ENCODE measurements at regions not wholly inside any gene's neighbourhood (a gene's known extent, or its start where the extent isn't known, plus 50 kb on each side); places are given as distances from the start of the nearest gene placed in this dataset.

DNA sequence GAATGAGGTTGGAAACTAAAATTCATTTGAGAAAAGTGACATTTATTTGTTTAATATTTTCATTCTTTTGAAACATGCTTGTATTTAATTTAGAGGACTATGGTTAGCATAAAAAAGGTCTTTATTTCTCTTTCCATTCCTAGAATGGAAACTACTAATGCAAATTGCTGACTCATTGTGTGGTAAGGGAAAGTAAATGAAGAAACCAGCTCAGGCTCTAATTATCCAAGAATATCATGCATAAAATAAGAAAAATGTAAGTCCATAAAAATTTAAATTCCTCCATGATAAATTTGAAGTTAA is 777.0 kb upstream of the SLITRK1 start:
- Histone ChIP-seq H3K4me3 (ENCODE audit: low read length in 2 of 2) (no peak overlapping the region), H3K36me3 (ENCODE audit: insufficient read depth, low read length) (no peaks in the 10 kb centered on the region), H3K27ac (ENCODE audit: low read depth, low read length) (no peak overlapping the region), H3K4me1 (ENCODE audit: insufficient read depth, low read length) (no peaks in the 10 kb centered on the region), H3K27me3 (ENCODE audit: insufficient read depth, low read length) (no peaks in the 10 kb centered on the region), H3K9me3 (ENCODE audit: control insufficient read depth in 1 of 2, low read length in 2 of 2) (no peaks in the 10 kb centered on the region)
- ChIA-PET POLR2A (ENCODE audit: partially characterized antibody) (no interaction called here), CTCF (ENCODE audit: partially characterized antibody) (no interaction called here)
- H3K4me1 Mint-ChIP-seq, result no peaks in the 10 kb centered on the region
- H3K4me3 Mint-ChIP-seq, result no peak overlapping the region
- no peaks in the 10 kb centered on the region for H3K36me3 Mint-ChIP-seq
- peaks cover 0 to 4% (median 0%) of the 10 kb centered on the region in 8 donors for H3K9me3 Mint-ChIP-seq
- no peak for DNase-seq
- intact Hi-C loops (cut with micrococcal nuclease), result no loop called here
- no peak overlapping the region for H3K27ac Mint-ChIP-seq
- H3K27me3 Mint-ChIP-seq, result no peaks in the 10 kb centered on the region

- H3K4me1 ChIP-seq (ENCODE audit: insufficient read depth, low read length), result no peaks in the 10 kb centered on the region
- H3K36me3 Mint-ChIP-seq, result no peaks in the 10 kb centered on the region
- no peaks in the 10 kb centered on the region for H3K4me1 Mint-ChIP-seq
- H3K27ac ChIP-seq (ENCODE audit: low read depth, low read length), result no peak overlapping the region
- H3K36me3 ChIP-seq (ENCODE audit: insufficient read depth, low read length), result no peaks in the 10 kb centered on the region
- CTCF ChIA-PET (ENCODE audit: partially characterized antibody), result no interaction called here
- H3K9me3 Mint-ChIP-seq, result peaks cover 0 to 4% (median 0%) of the 10 kb centered on the region in 8 donors
- H3K27me3 Mint-ChIP-seq, result no peaks in the 10 kb centered on the region
- H3K9me3 ChIP-seq (ENCODE audit: control insufficient read depth in 1 of 2, low read length in 2 of 2), result no peaks in the 10 kb centered on the region
- H3K4me3 ChIP-seq (ENCODE audit: low read length in 2 of 2), result no peak overlapping the region
- no peaks in the 10 kb centered on the region for H3K27me3 ChIP-seq (ENCODE audit: insufficient read depth, low read length)
- H3K27ac Mint-ChIP-seq, result no peak overlapping the region
- DNase-seq, result no peak
- H3K4me3 Mint-ChIP-seq, result no peak overlapping the region
- intact Hi-C loops (cut with micrococcal nuclease), result no loop called here
- POLR2A ChIA-PET (ENCODE audit: partially characterized antibody), result no interaction called here
These were observed 776.5 kb upstream of the SLITRK1 start for GRCh38 chr13:84658491-84659358.

GRCh38 chr13:84655677-84656076 is 773.4 kb upstream of the SLITRK1 start:
- CTCF ChIA-PET (ENCODE audit: partially characterized antibody), result no interaction called here
- no peaks in the 10 kb centered on the region for H3K36me3 Mint-ChIP-seq

GRCh38 chr13:84654654-84655275 is 772.5 kb upstream of the SLITRK1 start:
- H3K4me1 ChIP-seq (ENCODE audit: insufficient read depth, low read length), result no peaks in the 10 kb centered on the region
- ChIA-PET POLR2A (ENCODE audit: partially characterized antibody) (no interaction called here), CTCF (ENCODE audit: partially characterized antibody) (no interaction called here)
- H3K4me3 Mint-ChIP-seq, result no peak overlapping the region
- no peaks in the 10 kb centered on the region for H3K36me3 Mint-ChIP-seq
- intact Hi-C loops (cut with micrococcal nuclease), result no loop called here
- H3K4me1 Mint-ChIP-seq, result no peaks in the 10 kb centered on the region
- no peaks in the 10 kb centered on the region for H3K27me3 ChIP-seq (ENCODE audit: insufficient read depth, low read length)
- peak overlapping the region in 1 of 7 donors; percentile 82 for H3K27ac Mint-ChIP-seq
- peaks cover 0 to 14% (median 0%) of the 10 kb centered on the region in 8 donors for H3K9me3 Mint-ChIP-seq
- DNase-seq, result no peak
- no peaks in the 10 kb centered on the region for H3K9me3 ChIP-seq (ENCODE audit: control insufficient read depth in 1 of 2, low read length in 2 of 2)
- no peaks in the 10 kb centered on the region for H3K36me3 ChIP-seq (ENCODE audit: insufficient read depth, low read length)
- H3K27ac ChIP-seq (ENCODE audit: low read depth, low read length), result no peak overlapping the region
- H3K4me3 ChIP-seq (ENCODE audit: low read length in 2 of 2), result no peak overlapping the region
- no peaks in the 10 kb centered on the region for H3K27me3 Mint-ChIP-seq

More at GRCh38 chr13:84655677-84656076, 773.4 kb upstream of the SLITRK1 start:
- H3K36me3 ChIP-seq (ENCODE audit: insufficient read depth, low read length), result no peaks in the 10 kb centered on the region
- H3K4me3 ChIP-seq (ENCODE audit: low read length in 2 of 2), result no peak overlapping the region
- no peaks in the 10 kb centered on the region for H3K4me1 ChIP-seq (ENCODE audit: insufficient read depth, low read length)
- no peak overlapping the region for H3K27ac ChIP-seq (ENCODE audit: low read depth, low read length)
- no peaks in the 10 kb centered on the region for H3K27me3 ChIP-seq (ENCODE audit: insufficient read depth, low read length)
- Mint-ChIP-seq H3K4me1 (no peaks in the 10 kb centered on the region), H3K27ac (no peak overlapping the region), H3K4me3 (no peak overlapping the region), H3K9me3 (peaks cover 0 to 14% (median 0%) of the 10 kb centered on the region in 8 donors), H3K27me3 (no peaks in the 10 kb centered on the region)
- intact Hi-C loops (cut with micrococcal nuclease), result no loop called here
- POLR2A ChIA-PET (ENCODE audit: partially characterized antibody), result no interaction called here
- H3K9me3 ChIP-seq (ENCODE audit: control insufficient read depth in 1 of 2, low read length in 2 of 2), result no peaks in the 10 kb centered on the region
- no peak for DNase-seq

GRCh38 chr13:84653915-84654534 is 771.8 kb upstream of the SLITRK1 start:
- Histone ChIP-seq H3K4me1 (ENCODE audit: insufficient read depth, low read length) (no peaks in the 10 kb centered on the region), H3K36me3 (ENCODE audit: insufficient read depth, low read length) (no peaks in the 10 kb centered on the region), H3K9me3 (ENCODE audit: control insufficient read depth in 1 of 2, low read length in 2 of 2) (no peaks in the 10 kb centered on the region), H3K4me3 (ENCODE audit: low read length in 2 of 2) (no peak overlapping the region), H3K27ac (ENCODE audit: low read depth, low read length) (no peak overlapping the region), H3K27me3 (ENCODE audit: insufficient read depth, low read length) (no peaks in the 10 kb centered on the region)
- intact Hi-C loops (cut with micrococcal nuclease), result no loop called here
- H3K4me1 Mint-ChIP-seq, result no peaks in the 10 kb centered on the region
- no peak overlapping the region for H3K4me3 Mint-ChIP-seq
- CTCF ChIA-PET (ENCODE audit: partially characterized antibody), result no interaction called here
- H3K27me3 Mint-ChIP-seq, result no peaks in the 10 kb centered on the region
- POLR2A ChIA-PET (ENCODE audit: partially characterized antibody), result no interaction called here
- no peak overlapping the region for H3K27ac Mint-ChIP-seq
- peaks cover 0 to 14% (median 0%) of the 10 kb centered on the region in 8 donors for H3K9me3 Mint-ChIP-seq
- no peak for DNase-seq
- no peaks in the 10 kb centered on the region for H3K36me3 Mint-ChIP-seq

- H3K4me3 ChIP-seq (ENCODE audit: low read length in 2 of 2), result no peak overlapping the region
- POLR2A ChIA-PET (ENCODE audit: partially characterized antibody), result no interaction called here
- Mint-ChIP-seq H3K27ac (no peak overlapping the region), H3K4me3 (no peak overlapping the region), H3K36me3 (no peaks in the 10 kb centered on the region), H3K9me3 (peaks cover 0 to 14% (median 0%) of the 10 kb centered on the region in 8 donors), H3K27me3 (no peaks in the 10 kb centered on the region), H3K4me1 (no peaks in the 10 kb centered on the region)
- no peaks in the 10 kb centered on the region for H3K4me1 ChIP-seq (ENCODE audit: insufficient read depth, low read length)
- no peak for DNase-seq
- intact Hi-C loops (cut with micrococcal nuclease), result no loop called here
- no peak overlapping the region for H3K27ac ChIP-seq (ENCODE audit: low read depth, low read length)
- no peaks in the 10 kb centered on the region for H3K36me3 ChIP-seq (ENCODE audit: insufficient read depth, low read length)
- no peaks in the 10 kb centered on the region for H3K9me3 ChIP-seq (ENCODE audit: control insufficient read depth in 1 of 2, low read length in 2 of 2)
- CTCF ChIA-PET (ENCODE audit: partially characterized antibody), result no interaction called here
- no peaks in the 10 kb centered on the region for H3K27me3 ChIP-seq (ENCODE audit: insufficient read depth, low read length)
These were observed 769.4 kb upstream of the SLITRK1 start for GRCh38 chr13:84651705-84652104.

- intact Hi-C loops (cut with micrococcal nuclease), result no loop called here
- Mint-ChIP-seq H3K27ac (no peak overlapping the region), H3K4me1 (no peaks in the 10 kb centered on the region), H3K9me3 (peaks cover 0 to 14% (median 0%) of the 10 kb centered on the region in 8 donors), H3K27me3 (no peaks in the 10 kb centered on the region), H3K36me3 (no peaks in the 10 kb centered on the region), H3K4me3 (no peak overlapping the region)
- no peak for DNase-seq
- H3K27me3 ChIP-seq (ENCODE audit: insufficient read depth, low read length), result no peaks in the 10 kb centered on the region
- H3K9me3 ChIP-seq (ENCODE audit: control insufficient read depth in 1 of 2, low read length in 2 of 2), result no peaks in the 10 kb centered on the region
- no peaks in the 10 kb centered on the region for H3K4me1 ChIP-seq (ENCODE audit: insufficient read depth, low read length)
- ChIA-PET CTCF (ENCODE audit: partially characterized antibody) (no interaction called here), POLR2A (ENCODE audit: partially characterized antibody) (no interaction called here)
- H3K27ac ChIP-seq (ENCODE audit: low read depth, low read length), result no peak overlapping the region
- no peak overlapping the region for H3K4me3 ChIP-seq (ENCODE audit: low read length in 2 of 2)
- no peaks in the 10 kb centered on the region for H3K36me3 ChIP-seq (ENCODE audit: insufficient read depth, low read length)
These were observed 769.0 kb upstream of the SLITRK1 start for GRCh38 chr13:84651288-84651687.
